GM10266 (cell line): ENCODE measurements at regions not wholly inside any gene's neighbourhood (a gene's known extent, or its start where the extent isn't known, plus 50 kb on each side); places are given as distances from the start of the nearest gene placed in this dataset.

ENCODE experiments used
- DNase-seq: peaks from one replicate; pipeline ENCODE4 v3.0.0; 2012; ENCODE audit errors: extremely low spot score
- TF ChIP-seq, protein P1 (sequence below): IDR thresholded peaks from 2 replicates; pipeline ENCODE4 v1.5.1; 2012; ENCODE audit warnings: mild to moderate bottlenecking, low read depth; ENCODE audit not compliant: control insufficient read depth, insufficient read depth; ENCODE audit errors: missing control alignments

DNA sequence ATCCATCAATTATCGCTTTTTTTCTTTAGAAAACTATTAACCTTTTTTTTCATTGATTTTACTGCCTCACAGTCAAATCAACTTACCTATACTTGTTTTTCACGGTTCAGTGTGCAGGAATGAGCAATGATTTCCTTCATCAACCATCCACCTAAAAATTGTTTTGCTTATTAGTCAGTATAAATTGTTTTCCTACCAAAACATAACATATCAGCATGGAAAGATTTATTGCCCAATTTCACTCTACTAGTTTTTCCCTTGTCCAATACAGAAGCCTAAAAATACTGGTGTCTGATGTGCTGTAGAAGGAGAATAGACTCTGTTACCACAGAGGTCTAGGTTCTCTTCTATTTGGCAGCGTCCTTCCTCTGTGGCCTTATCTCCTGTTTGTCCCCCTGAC is 558.2 kb upstream of the CITED2 start:
- TF ChIP-seq, protein P1, sequence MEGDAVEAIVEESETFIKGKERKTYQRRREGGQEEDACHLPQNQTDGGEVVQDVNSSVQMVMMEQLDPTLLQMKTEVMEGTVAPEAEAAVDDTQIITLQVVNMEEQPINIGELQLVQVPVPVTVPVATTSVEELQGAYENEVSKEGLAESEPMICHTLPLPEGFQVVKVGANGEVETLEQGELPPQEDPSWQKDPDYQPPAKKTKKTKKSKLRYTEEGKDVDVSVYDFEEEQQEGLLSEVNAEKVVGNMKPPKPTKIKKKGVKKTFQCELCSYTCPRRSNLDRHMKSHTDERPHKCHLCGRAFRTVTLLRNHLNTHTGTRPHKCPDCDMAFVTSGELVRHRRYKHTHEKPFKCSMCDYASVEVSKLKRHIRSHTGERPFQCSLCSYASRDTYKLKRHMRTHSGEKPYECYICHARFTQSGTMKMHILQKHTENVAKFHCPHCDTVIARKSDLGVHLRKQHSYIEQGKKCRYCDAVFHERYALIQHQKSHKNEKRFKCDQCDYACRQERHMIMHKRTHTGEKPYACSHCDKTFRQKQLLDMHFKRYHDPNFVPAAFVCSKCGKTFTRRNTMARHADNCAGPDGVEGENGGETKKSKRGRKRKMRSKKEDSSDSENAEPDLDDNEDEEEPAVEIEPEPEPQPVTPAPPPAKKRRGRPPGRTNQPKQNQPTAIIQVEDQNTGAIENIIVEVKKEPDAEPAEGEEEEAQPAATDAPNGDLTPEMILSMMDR: no peak
- no peak for DNase-seq

- DNase-seq: no peak
- TF ChIP-seq, protein P1: no peak
Observed at GRCh38 chr6:139931747-139932146, 557.3 kb upstream of the CITED2 start.

GRCh38 chr6:139927742-139928305 is 553.4 kb upstream of the CITED2 start:
- DNase-seq: no peak
- TF ChIP-seq, protein P1: no peak

DNA sequence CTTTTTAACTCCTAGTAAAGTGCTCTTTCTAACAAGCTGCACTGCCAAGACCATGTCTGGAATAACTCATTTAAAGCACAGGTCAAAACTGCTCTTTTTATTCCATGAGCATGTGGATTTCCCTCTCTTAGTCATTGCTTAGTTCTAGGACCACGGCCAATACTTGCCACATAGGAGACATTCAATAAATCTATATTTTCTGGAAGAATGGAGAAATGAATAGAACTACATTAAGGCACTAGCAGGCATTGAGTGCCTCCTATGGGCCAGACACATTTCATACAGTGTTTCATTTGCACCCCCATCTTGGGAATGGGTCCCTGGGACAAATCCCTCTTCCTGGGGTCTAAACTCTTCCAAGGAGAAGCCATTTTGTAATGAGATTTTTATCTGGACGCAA is 552.8 kb upstream of the CITED2 start:
- TF ChIP-seq, protein P1: peak; percentile 40
- DNase-seq: peak; percentile 9

GRCh38 chr6:139926711-139927110 is 552.3 kb upstream of the CITED2 start:
- TF ChIP-seq, protein P1: no peak
- no peak for DNase-seq

DNA sequence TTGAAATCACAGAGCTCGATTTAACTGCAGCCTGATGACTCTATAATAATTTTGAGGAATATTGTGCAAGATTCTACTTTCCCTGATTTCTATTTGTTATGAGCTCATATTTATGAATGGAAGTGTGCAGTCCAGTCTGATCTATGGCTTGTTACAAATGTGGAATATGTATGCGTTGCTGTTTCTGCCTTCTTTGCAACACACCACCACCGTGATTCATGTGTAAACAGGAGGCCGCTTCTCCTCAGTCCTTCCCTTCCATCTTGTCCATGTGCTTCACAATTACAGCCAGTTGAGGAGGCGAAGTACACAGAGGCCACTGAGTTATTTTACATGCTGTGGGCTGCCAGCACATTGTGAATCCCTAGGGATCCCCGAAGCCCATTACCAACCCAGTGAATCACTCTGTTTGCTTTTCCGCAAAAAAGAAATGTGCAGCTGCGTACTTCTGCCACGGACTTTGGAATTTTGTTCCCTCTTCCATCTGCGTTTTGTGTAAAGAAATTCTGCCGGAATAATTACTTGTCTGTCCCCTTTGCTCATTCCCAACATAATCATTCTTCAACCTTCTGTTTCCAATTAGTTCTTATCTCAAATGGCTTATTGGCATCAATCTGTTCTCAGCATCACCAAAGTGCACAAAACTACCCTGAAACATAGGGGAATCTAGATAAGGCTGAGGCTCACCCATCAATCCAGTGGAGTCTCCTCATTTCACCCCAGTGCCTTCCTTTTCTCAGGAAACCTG is 551.6 kb upstream of the CITED2 start:
- DNase-seq: no peak
- TF ChIP-seq, protein P1: no peak

DNA sequence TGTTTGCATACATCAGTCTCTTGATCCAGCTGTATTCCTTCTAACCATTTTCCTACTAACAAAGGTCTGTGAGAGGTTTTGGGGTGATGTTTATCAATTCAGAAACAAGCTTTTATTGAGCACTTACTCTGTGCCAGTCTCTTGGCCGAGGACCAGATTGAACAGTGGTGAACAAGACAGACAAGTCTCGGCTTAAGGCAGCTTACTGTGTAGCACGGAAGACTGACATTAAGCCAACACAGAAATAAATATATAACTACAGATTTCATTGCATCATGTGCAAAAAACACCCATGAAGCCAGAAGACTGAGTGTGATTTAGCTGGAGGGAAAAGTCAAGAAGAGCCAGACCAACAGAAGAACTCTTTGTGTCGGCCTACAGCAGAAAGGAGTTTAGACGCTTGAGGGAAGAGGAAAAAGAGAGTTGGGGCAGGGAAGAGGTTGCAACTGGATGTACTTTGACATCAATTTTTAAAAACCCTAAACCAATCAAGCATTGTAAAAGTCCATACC is 549.6 kb upstream of the CITED2 start:
- DNase-seq: no peak
- TF ChIP-seq, protein P1: no peak
